OCI-M1 (cell line): ENCODE measurements at regions not wholly inside any gene's neighbourhood (a gene's known extent, or its start where the extent isn't known, plus 50 kb on each side); places are given as distances from the start of the nearest gene placed in this dataset.
"Not testable (repeated sequence)": the region's sequence is repeated elsewhere in the genome, so short reads cannot be mapped to it uniquely, and the experiment has no call there.

Source experiments
- DNase-seq: peaks from one replicate; lab custom pipeline; 2025; lab: John Stamatoyannopoulos, UW

DNA sequence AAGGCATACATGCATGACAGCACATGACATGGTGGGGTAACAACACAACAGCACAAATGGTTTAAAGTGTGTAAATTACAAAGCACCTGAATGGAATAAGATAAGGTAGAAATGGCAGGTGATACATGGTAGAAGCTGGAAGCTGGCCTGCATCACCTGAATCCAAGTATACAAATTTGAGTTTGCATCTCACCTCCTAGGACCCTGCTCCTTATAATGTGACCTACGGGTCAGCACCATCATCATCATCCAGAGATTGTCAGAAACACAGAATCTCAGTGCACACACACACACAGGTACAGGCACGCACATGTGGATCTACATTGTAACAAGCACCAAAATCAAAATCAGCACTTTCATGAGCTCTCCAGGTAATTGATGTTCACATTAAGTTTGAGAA is 1048.2 kb upstream of the AUTS2 start:
- DNase-seq, result no peak

DNA sequence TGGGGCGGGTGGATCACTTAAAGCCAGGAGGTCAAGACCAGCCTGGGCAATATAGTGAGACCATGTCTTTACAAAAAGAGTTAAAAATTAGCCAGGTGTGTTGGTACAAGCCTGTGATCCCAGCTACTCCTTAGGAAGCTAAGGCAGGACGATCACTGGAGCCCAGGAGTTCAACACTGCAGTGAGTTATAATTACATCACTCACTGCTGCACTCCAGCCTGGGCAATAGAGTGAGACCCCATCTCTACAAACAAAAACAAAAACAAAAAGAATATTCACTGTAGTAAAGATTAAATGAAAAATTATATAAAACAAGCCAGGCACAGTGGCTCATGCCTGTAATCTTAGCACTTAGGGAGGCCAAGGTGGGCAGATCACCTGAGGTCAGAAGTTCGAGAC is 1047.6 kb upstream of the AUTS2 start:
- DNase-seq, result no peak

DNA sequence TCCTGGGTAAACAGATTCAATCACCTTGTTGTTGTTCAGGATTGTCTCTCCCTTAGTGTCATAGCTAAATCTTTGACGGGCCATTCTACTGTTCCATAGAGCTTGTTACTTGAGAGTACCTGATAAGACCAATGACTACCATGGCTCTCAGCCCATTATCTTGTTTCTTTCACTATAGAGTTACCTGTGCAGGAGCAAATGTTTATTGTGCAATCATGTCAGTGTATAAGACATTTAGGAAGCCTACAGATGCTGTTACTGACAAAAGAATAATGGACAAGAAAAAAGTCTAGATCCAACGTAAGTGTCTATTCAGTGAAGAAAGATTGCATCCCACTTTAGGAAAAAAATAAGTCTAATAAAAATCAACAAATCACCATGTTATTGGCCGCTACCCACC is 1041.7 kb upstream of the AUTS2 start:
- no peak for DNase-seq

DNA sequence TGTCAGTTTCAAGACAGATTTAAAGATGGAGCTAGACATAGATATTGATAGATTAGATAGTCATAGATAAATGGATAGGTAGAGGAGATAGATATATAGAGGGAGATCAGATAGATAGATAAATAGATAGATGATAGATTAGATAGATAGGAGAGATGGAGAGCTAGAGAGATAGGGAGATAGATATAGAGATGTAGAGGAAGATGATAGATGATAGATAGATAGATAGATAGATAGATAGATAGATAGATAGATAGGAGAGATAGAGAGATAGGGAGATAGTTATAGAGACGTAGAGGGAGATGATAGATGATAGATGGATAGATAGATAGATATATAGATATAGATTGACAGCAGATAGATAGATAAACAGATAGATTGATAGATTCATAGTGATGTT is 1038.8 kb upstream of the AUTS2 start:
- DNase-seq, result no peak

DNA sequence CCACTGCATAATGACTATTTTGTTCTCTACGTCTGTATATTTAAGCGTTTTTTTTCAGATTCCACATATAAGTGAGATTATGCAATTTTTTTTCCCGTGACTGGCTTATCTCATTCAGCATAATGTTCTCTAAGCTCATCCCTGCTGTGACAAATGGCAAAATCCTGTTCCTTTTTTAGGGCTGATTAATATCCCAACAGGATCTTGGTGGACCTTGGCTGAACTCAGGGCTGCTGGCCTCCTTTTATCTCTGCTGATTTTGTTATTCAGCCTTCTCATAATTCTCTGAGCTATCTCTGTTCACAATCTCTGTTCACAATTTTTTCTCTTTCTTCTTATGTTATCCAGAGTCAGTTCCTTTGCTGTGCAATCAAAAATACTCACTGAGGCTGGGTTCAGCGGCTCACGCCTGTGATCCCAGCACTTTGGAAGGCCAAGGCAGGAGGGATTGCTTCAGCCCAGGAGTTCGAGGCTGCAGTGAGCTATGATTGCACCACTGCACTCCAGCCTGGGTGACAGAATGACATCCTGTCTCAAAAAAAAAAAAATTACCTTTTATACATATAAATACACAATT is 1035.9 kb upstream of the AUTS2 start:
- DNase-seq, result no peak

DNA sequence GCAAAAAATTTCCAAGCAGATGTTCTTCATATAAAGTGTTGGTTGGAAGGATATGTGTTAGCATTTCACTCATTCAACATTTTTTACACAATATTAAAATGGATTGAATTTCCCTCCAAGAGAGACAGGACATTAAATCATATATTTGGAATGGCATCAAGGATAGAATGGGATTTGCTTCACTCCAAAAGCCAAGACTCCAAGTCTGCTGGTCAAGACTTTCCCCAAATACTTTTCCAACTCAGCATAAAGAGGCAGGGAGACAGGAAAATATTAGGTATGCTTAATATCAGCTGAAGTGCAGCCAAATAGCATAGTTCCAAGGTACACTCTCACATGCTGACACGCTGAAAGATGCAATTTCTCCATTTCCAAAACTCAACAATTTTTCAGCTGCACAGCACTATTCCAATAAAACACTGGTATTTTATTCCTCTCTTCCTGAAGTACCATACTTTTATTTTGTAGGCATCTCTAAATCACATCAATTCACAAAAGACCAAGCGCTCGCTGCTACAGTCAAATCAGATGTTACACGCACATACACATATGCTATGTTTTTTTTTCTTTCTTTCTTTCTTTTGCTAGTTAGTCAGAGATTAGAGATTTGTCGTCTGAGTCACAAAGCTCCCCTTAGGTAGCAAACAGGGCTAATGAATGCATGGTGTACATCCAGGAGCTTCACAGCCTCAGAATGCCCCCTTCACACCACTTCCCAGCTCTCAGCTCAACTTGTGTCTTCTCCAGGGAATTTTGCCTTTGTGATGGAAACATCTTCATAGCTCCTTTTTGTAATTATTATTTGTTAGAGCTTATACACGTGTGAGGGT is 1033.8 kb upstream of the AUTS2 start:
- no peak for DNase-seq

DNA sequence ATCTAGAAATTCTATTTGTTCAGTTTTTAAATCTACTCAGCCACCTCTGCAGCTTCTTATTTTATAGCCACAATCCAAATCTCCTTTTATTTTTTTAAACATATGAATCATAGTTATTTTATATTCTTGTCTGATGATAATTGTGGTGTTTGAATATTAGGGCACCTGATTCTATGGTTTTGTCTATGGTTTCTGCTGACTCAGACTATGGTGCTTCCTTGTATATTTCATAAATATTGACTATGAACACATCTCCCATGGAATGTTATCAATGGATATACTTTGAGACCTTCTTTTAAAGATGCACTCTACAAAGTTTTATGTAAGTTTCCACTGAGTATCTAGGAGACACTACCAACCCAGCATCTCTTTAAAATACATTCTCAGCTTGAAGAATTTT is 1027.0 kb upstream of the AUTS2 start:
- DNase-seq, result no peak

DNA sequence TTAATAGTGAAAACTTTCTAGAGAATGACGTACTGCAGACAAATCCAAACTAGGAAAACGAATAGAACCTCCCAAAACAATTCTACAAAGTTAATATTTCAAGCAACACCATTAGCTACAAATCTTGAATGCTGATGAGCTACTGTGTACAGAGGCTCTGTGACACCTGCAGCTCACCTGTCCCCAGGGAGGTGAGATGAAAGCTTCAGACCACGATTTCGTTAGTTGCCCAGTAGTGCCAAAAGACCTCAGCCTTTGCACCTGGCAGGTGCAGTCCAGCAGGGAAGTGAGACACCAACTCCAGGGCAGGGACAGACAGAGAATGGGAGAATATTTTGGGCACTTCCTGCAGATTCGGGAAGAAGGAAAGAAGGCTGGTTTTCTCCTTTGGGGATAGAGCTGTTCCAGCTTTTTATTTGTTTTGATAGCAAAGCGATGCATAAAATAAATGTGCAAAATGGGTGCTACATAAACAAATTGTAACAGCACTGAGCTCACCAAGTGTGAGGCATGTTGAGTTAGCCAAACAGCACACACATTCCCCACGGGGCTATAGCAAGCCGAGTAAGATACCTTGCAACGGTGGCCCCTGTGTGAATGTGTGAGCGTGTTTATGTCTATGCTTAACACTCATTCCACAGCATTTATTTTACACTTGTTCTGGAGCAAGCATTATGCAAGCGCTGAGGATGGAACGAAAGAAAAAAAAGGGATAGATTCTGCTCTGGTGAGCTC is 1024.8 kb upstream of the AUTS2 start:
- no peak for DNase-seq

DNA sequence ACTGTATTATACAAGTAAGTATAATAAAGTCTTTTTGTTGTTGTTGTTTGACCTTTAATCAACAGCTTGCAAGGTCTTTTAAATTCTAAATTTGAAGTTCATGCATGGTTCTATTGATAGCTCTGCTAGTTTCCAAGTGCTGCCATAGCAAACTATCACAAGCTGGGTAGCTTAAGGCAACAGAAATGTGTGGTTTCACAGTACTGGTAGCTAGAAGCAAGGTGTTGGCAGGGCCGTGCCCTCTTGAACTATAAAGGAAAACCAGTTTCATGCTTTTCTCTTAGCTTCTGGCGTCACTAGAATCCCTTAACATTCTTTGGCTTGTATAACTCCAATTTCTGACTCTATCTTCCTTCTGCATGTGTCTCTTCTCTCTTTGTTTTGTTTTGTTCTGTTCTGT is 1021.9 kb upstream of the AUTS2 start:
- DNase-seq, result no peak

DNA sequence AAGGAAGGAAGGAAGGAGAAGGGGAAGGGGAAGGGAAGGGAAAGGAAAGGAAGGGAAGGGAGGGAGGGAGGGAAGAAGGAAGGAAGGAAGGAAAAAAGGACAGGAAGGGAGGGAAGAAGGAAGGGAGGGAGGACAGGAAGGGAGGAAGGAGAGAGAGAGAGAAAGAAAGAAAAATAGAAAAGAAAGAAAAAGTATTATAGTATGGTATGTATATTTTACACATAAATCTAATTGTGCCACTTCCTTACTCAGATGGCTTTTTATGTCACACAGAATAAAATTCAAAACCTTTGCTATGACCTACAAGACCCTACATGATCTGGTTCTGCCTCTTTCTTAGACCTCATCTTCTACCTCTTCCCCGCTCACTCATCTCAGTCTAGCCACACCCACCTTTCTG is 1016.9 kb upstream of the AUTS2 start:
- DNase-seq, result no peak

DNA sequence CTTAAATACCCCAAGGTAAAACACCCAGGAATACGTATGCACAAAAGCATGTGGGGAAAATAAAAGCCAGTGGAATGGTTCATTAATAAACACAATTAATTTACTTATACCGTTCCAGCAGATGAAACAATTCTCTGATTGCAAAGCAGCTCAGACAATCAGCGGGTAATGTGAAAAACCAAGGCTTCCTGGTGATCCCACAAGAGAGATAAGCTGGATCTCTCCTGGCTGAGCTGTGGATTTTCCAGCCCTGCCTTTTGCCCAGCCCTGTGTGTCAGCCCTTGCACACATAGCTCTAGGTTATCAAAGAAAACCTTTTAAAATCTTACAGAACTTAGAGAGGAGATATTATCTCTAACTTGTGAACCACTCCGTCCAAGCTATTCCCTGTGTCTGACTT is 1010.7 kb upstream of the AUTS2 start:
- DNase-seq, result no peak

DNA sequence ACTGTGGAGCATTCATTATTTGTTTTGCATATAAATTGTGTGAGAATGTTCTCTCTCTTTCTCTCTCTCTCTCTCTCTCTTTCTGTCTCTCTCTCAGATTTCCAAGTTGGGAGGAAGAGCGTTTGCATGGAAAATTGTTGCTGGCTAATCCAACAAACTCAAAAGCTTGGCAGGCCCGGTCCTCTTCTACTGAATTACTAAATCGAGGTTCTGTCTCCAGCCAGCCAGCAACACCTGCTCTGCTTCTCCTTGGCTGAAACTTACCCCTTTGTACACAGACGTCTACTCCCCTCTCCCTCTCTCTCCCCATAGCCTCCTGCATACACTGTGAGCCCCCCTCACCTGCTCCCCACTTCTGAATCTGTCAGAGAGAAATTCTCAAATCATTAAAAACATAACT is 996.4 kb upstream of the AUTS2 start:
- DNase-seq, result no peak

DNA sequence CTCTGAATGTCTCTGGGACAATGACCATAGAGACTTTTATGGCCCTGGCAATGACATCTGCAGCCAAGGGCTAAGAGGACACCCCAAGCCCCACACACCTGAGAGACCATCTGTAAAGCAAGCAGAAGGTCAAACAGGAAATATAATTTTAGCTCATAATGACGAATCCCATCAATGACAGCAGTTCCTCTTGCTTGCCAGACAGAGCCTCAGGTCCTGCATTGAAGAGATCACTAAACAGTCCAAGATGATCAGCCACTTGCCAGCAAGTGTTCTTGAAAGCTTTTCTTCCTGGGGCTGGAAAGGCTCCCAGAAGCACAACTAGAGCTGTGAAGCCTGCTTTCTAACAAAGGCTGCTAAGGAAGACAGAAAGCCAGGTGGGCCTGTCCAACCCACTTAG is 993.7 kb upstream of the AUTS2 start:
- DNase-seq, result no peak

DNA sequence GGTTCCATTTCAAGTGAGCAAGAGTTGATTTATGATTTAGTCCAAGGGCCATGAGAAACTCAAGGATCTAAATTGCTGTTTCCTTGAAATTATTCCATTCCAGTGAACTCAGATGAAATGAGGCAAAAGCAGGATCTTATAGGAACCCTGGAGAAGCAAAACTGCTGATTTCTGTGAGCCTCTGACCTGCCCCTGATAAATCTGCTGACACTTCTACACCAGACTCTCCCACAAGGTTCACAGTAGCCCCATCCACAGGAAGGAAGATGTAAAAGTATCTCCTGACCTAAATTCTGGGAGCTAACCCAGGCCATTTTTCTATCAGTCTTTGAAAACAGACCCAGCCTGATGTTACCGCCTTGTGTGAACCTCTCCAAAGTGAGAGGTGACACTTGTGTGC is 987.6 kb upstream of the AUTS2 start:
- no peak for DNase-seq

DNA sequence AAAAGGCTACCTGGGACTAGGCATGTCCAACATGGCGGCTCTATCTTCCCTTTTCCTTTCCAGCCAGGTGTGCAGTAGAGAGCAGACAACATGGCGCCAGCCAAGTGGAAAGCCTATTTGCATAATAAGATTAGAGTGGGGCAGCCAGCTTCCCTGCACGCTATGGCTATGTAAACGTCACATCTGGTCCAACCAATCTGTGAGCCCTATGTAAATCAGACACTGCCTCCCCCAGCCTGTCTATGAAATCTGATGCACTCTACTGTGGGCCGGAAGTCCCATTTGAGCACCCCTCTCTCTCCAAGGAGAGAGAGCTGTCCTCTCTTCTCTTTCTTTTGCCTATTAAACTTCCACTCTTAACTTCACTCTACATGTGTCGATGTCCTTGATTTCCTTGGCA is 984.9 kb upstream of the AUTS2 start:
- no peak for DNase-seq

DNA sequence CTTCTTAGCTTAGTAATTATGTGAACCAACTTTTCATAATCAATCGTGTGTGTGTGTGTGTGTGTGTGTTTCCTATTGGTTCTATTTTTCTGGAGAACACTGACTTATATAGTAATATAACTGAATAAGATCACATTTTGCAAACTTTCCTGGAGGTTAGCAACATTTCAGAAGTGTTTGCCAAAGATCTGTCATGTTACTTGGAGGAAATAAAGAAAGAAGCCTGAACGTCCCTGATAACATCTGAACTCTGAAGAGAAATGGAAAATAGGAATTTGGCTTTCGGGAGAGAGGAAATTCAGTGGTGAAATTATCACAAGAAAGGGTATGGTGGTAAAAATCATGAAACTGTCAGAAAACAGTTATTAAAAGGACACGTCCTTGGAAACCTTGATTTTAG is 984.4 kb upstream of the AUTS2 start:
- no peak for DNase-seq

DNA sequence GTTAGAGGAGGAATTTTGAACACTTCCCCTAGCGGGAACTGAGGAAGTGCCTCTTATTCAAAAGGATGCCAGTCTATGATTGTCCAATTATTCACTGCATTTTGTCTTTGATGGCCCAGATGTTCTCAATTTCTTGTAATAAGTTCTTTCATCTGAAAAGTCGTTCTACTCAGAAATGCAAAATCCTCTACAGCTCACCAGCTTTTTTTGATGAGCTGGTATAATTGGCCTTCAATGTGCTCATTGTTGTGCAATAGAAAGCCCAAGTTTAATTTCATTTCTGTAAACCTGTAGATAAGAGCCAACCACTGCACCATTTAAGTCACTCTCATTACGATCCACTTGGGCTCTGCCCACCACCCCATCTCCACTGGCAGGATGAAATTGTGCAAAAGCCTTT is 978.7 kb upstream of the AUTS2 start:
- no peak for DNase-seq

DNA sequence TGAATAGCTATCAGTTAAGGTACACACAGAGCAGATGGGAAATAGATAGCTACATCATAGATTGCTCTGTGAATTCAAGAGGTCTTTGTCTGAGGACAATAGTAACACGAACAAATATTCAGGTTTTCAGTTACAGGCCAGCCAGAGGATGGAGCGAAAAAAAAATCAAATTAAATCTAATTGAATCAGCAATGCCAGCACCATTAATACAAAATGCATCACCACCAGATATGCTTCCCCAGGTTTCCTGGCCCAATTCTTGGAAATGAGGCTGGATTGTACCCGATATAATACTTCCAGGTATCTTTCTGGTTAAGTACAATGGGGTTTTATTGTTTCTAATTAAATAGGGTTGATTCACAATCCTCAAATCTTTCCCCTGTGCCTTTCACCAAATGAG is 975.8 kb upstream of the AUTS2 start:
- DNase-seq, result no peak

DNA sequence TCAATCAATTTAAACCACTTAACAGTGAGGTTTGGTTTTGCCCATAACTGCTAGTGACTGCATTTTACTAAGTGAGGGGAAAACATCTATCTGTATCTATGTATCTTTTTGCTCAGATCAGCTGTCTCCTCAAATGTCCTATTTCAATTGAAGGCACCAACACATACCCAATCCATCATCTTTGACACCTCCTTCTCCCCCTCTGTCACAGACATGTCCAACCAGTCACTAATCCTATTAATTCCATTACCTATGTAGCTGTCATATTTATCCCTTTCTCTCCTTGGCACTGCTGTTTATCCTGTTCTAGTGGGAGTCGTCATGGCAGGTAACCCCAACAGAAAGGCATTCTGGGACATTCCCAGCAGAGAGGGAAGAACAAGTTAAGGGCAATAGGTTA is 975.2 kb upstream of the AUTS2 start:
- no peak for DNase-seq

DNA sequence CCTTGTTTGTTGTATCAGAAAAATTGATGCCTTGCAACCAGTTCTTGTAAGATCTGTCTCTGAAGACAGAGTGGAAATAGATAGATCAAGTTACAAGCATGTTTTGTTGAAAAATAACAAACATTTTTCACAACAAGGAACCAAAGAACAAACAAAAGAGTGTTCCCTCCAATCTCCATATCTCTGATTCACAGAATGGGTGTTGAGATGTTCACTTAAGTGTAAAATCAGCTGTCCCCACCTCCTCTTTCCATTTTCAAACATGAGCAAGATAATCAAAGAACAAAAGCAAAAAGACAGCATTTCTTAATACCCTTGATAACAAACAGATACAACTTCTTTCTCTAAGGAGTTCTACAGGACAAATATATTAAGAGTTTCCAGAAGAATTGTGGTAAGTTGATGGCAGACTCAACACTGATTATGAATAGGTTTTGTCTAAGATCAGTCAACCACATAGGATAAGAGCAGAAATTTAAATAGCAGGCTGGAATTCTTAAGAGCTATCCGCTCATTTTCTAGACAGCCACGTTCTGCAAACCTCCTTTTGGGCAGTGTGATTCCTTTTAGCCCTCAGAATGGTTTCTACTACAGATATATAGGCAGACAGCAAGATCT is 970.9 kb upstream of the AUTS2 start:
- no peak for DNase-seq

DNA sequence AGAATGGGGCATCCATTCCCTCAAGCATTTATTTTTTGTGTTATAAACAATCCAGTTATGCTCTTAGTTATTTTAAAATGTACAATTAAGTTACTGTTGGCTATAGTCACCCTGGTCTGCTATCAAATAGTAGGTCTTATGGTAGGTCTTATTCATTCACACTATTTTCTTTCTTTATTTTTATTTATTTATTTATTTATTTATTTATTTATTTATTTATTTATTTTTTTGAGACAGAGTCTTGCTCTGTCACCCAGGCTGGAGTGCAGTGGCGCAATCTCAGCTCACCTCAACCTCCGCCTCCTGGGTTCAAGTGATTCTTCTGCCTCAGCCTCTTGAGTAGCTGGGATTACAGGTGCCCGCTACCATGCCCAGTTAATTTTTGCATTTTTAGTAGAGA is 967.4 kb upstream of the AUTS2 start:
- not testable (repeated sequence) for DNase-seq

DNA sequence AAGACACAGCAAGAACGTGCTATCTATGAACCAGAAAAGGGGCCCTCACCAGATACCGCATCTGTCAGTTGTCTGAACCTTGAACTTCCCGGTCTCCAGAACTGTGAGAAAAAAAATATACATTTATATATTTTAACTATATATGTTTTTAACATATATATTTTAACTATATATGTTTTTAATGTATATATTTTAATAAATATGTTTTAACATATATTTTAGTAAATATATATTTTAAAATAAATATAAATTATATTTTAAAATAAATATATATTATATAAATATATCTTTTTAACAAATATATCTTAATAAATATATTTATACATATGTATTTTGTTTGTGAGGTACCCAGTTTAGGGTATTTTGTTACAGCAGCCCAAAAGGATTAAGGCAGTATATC is 958.2 kb upstream of the AUTS2 start:
- DNase-seq, result no peak

DNA sequence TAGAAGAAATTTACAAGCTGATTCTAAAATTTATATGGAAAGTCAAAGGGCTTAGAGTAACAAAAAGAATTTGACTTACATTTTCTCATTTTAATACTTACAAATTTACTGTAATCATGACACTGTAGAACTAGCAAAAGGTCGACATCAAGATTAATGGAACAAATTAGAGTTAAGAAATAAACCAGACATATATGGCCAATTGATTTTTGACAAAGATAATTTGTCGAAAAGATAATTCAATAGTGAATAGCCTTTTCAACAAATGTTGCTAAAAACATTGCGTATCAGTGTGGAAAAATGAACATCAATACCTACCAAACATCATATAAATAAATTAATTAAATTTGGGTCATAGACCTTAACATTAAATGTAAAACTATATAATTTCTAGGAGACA is 955.5 kb upstream of the AUTS2 start:
- no peak for DNase-seq
